GM06990 (cell line): ENCODE measurements at regions not wholly inside any gene's neighbourhood (a gene's known extent, or its start where the extent isn't known, plus 50 kb on each side); places are given as distances from the start of the nearest gene placed in this dataset.

Experiments used
- DNase-seq: peaks from one replicate; pipeline ENCODE4 v3.0.0-alpha.2; 2011; ENCODE audit not compliant: insufficient read length; ENCODE audit errors: extremely low read depth
- H3K27me3 ChIP-seq: replicated peaks from 2 replicates; pipeline ENCODE4 v1.6.0; 2011; ENCODE audit warnings: low read length; ENCODE audit not compliant: control insufficient read depth, insufficient read depth
- H3K36me3 ChIP-seq: 2 replicates; pipeline ENCODE4 v1.5.1; 2011; ENCODE audit warnings: low read length; ENCODE audit not compliant: control insufficient read depth, insufficient read depth
- H3K4me3 ChIP-seq: replicated peaks from 2 replicates; pipeline ENCODE4 v1.5.1; 2011; ENCODE audit warnings: low read depth, mild to moderate bottlenecking, control low read depth, low read length
- TF ChIP-seq, protein P1 (sequence below): IDR thresholded peaks from 2 replicates; pipeline ENCODE4 v1.5.1; 2011; ENCODE audit warnings: low read length, control low read depth, mild to moderate bottlenecking, inconsistent platforms; ENCODE audit not compliant: insufficient read depth, poor library complexity, severe bottlenecking

DNA sequence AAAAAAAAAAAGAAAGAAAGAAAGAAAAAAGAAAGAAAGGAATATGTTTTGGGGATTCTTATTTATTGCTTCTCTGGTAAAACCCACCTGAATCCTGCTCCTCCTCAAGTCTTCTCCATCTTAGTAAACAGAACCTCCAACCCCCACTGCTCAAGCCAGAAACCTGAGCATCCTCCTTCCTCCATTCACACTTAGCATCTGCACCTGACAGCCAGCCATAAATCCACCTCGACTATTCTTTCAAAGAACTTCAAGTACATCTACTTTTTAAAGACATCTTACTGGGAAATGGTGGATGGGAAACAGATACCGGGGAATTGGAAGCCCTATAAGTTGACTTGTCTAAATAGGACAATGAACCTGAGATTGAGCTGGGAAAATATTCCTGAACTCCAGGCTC, 519.9 kb upstream of the DPP6 start:
- H3K4me3 ChIP-seq = no peak overlapping the region
- H3K36me3 ChIP-seq = no peaks in the 10 kb centered on the region
- no peaks in the 10 kb centered on the region for H3K27me3 ChIP-seq
- TF ChIP-seq, protein P1, sequence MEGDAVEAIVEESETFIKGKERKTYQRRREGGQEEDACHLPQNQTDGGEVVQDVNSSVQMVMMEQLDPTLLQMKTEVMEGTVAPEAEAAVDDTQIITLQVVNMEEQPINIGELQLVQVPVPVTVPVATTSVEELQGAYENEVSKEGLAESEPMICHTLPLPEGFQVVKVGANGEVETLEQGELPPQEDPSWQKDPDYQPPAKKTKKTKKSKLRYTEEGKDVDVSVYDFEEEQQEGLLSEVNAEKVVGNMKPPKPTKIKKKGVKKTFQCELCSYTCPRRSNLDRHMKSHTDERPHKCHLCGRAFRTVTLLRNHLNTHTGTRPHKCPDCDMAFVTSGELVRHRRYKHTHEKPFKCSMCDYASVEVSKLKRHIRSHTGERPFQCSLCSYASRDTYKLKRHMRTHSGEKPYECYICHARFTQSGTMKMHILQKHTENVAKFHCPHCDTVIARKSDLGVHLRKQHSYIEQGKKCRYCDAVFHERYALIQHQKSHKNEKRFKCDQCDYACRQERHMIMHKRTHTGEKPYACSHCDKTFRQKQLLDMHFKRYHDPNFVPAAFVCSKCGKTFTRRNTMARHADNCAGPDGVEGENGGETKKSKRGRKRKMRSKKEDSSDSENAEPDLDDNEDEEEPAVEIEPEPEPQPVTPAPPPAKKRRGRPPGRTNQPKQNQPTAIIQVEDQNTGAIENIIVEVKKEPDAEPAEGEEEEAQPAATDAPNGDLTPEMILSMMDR = no peak
- no peak for DNase-seq

DNA sequence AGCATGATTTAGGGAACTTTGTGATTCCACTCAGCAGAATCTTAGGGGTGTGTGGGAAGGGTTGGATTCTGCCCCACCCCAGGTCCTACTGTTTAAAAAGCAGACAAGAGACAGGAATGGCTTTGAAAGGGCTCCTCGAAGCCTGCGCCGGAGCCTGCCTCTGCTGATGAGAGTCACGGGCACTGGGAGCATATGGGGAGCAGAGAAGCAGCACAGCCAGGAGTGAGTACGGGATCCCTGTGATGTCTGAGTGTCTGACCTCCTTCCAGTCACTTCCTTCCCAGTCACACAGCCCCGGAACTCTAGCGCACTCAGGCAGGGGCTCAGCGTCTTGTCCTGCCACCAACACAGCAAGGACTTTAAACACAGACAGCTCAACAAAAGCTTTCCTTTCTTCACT, 514.9 kb upstream of the DPP6 start:
- Histone ChIP-seq H3K36me3 (no peaks in the 10 kb centered on the region), H3K27me3 (no peaks in the 10 kb centered on the region), H3K4me3 (no peak overlapping the region)
- TF ChIP-seq, protein P1 = no peak
- no peak for DNase-seq

DNA sequence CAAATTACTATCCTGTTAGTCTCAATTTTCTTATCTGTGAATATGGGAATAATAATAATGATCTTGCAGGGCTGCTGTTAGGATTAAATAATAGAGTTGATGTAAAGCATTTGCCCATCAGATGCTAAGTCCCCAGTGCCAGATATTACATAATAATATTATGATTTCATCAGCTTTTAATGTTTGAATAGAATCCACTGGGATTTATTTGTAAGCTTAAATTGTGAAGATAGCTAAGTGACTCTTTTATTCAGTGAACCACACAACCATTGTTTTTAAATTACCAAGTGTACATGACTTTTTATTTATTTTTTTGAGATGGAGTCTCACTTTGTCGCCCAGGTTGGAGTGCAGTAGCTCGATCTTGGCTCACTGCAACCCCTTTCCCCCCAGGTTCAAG, 510.3 kb upstream of the DPP6 start:
- no peak for DNase-seq
- Histone ChIP-seq H3K36me3 (no peaks in the 10 kb centered on the region), H3K27me3 (no peaks in the 10 kb centered on the region), H3K4me3 (no peak overlapping the region)
- TF ChIP-seq, protein P1 = no peak

- Histone ChIP-seq H3K36me3 (no peaks in the 10 kb centered on the region), H3K27me3 (no peaks in the 10 kb centered on the region), H3K4me3 (no peak overlapping the region)
- no peak for DNase-seq
- TF ChIP-seq, protein P1 = no peak
These were observed 509.0 kb upstream of the DPP6 start for GRCh38 chr7:153543232-153543631.

- DNase-seq = no peak
- Histone ChIP-seq H3K4me3 (no peak overlapping the region), H3K27me3 (no peaks in the 10 kb centered on the region), H3K36me3 (no peaks in the 10 kb centered on the region)
- TF ChIP-seq, protein P1 = no peak
These were observed 502.0 kb upstream of the DPP6 start for GRCh38 chr7:153550173-153550572.

DNA sequence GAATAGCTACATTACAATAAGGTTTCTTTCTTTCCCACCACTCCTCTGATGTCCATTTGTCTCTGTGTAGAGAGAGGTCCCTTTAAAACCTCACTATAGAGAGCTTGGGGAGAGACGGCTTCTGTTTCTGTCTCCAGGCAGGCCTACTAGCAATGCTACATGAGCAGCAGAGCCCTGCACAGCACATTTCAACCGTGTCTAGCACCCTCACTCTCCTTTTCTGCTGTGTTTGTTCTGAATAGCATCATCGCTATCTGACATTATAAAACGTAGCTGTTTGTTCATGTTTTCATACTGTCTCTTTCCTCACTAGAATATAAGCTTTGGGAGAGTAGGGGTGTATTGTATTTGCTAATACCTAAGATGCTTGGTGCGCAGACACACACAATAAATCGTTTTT, 487.8 kb upstream of the DPP6 start:
- Histone ChIP-seq H3K36me3 (no peaks in the 10 kb centered on the region), H3K27me3 (no peaks in the 10 kb centered on the region), H3K4me3 (no peak overlapping the region)
- TF ChIP-seq, protein P1 = no peak
- no peak for DNase-seq
